OCI-LY3 (cell line): ENCODE measurements at regions not wholly inside any gene's neighbourhood (a gene's known extent, or its start where the extent isn't known, plus 50 kb on each side); places are given as distances from the start of the nearest gene placed in this dataset.

Source experiments
- H2AFZ ChIP-seq: fragments of 200-600, 300-600 bp; shearing (Covaris generic); 2 replicates; pipeline ENCODE4 v1.6.0; 2014; ENCODE audit warnings: antibody characterized with exemption, low read depth, low read length
- H3K27ac ChIP-seq: fragments of 200-600, 300-600 bp; sonication (generic); 2 replicates; pipeline ENCODE4 v1.5.1; 2014; ENCODE audit warnings: mild to moderate bottlenecking, low read length, moderate library complexity, mixed read lengths
- H3K27me3 ChIP-seq: fragments of 200-600, 300-600 bp; sonication (generic); 2 replicates; pipeline ENCODE4 v1.6.1; 2014; ENCODE audit warnings: low read depth, low read length, mixed read lengths
- H3K36me3 ChIP-seq: fragments of 200-600, 300-600 bp; sonication (generic); replicated peaks from 2 replicates; pipeline ENCODE3; 2014; ENCODE audit warnings: low read depth, low read length, mixed read lengths
- H3K4me1 ChIP-seq: fragments of 300-600, 200-600 bp; sonication (generic); 2 replicates; pipeline ENCODE4 v1.6.1; 2014; ENCODE audit warnings: low read length, mixed read lengths
- H3K4me2 ChIP-seq: fragments of 200-600, 300-600 bp; sonication (generic); 2 replicates; pipeline ENCODE4 v1.6.1; 2014; ENCODE audit warnings: low read length, mixed read lengths
- H3K4me3 ChIP-seq: fragments of 300-600, 200-600 bp; sonication (generic); 2 replicates; pipeline ENCODE4 v1.5.1; 2014; ENCODE audit warnings: antibody characterized with exemption, mild to moderate bottlenecking, low read length, moderate library complexity
- H3K79me2 ChIP-seq: fragments of 300-600, 200-600 bp; shearing (Covaris generic); 2 replicates; pipeline ENCODE4 v1.6.1; 2014; ENCODE audit warnings: mild to moderate bottlenecking, low read length, mixed read lengths
- H3K9ac ChIP-seq: fragments of 300-600, 200-600 bp; shearing (Covaris generic); 2 replicates; pipeline ENCODE4 v1.6.0; 2014; ENCODE audit warnings: mild to moderate bottlenecking, low read length, moderate library complexity
- H3K9me3 ChIP-seq: fragments of 200-600, 300-600 bp; shearing (Covaris generic); 2 replicates; pipeline ENCODE4 v1.6.1; 2014; ENCODE audit warnings: low read length, mixed read lengths; ENCODE audit not compliant: insufficient read depth
- H4K20me1 ChIP-seq: fragments of 200-600, 300-600 bp; sonication (generic); 2 replicates; pipeline ENCODE4 v1.6.1; 2016; ENCODE audit warnings: low read length, mixed read lengths; ENCODE audit not compliant: insufficient read depth
- EZH2phosphoT487 ChIP-seq: fragments of 200-600 bp; shearing (Covaris generic); IDR thresholded peaks from 2 replicates; pipeline ENCODE4 v1.6.1; 2018; ENCODE audit warnings: antibody characterized with exemption, mixed run types, low read depth
- TF ChIP-seq, protein P1 (sequence below): fragments of 200-600, 300-600 bp; sonication (generic); IDR thresholded peaks from 2 replicates; pipeline ENCODE4 v1.5.1; 2014; ENCODE audit warnings: antibody characterized with exemption, low read length, low read depth

DNA sequence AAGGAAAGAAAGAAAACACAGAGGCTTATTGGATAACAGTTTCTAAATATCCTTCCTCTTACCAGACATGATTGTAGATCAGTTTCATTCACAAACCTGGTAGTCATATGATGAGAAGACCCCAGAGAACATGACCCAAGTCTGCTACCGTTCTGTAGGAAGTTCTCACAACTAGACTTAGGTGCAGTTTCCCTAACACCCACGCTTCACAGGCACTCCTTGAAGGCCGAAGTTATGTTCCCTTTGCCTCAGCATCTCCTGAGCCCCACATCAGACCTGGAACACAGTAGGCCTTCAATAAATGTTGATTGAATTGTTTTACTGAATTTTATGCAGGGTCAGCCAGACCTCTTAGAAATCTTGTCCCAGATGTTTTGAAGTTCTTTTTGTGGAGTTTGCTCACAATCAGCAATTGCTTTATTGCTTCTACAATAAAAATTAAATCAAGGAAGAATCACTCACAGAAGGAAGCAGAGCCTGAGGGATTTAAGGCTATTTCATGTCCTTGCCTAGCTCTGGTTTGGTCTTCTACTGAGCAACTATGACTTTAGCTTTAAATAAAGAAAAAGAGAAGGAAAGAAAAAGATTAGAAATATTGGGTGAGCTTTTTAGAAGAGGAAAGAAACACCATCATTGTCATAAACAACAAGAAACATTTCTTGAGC is 138.6 kb upstream of the MDM1 start:
- Histone ChIP-seq H3K79me2 (no peaks in the 10 kb centered on the region), H3K4me1 (no peaks in the 10 kb centered on the region), H3K9ac (no peak overlapping the region), H3K36me3 (no peaks in the 10 kb centered on the region), H2AFZ (no peak overlapping the region), H3K9me3 (no peaks in the 10 kb centered on the region), H3K27me3 (no peaks in the 10 kb centered on the region; the same call in 1 of the 2 replicates), H4K20me1 (no peaks in the 10 kb centered on the region), H3K27ac (no peak overlapping the region), H3K4me3 (no peak overlapping the region), H3K4me2 (no peak overlapping the region)
- no peak for TF ChIP-seq EZH2phosphoT487
- TF ChIP-seq, protein P1, sequence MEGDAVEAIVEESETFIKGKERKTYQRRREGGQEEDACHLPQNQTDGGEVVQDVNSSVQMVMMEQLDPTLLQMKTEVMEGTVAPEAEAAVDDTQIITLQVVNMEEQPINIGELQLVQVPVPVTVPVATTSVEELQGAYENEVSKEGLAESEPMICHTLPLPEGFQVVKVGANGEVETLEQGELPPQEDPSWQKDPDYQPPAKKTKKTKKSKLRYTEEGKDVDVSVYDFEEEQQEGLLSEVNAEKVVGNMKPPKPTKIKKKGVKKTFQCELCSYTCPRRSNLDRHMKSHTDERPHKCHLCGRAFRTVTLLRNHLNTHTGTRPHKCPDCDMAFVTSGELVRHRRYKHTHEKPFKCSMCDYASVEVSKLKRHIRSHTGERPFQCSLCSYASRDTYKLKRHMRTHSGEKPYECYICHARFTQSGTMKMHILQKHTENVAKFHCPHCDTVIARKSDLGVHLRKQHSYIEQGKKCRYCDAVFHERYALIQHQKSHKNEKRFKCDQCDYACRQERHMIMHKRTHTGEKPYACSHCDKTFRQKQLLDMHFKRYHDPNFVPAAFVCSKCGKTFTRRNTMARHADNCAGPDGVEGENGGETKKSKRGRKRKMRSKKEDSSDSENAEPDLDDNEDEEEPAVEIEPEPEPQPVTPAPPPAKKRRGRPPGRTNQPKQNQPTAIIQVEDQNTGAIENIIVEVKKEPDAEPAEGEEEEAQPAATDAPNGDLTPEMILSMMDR = no peak

- H2AFZ ChIP-seq = no peak overlapping the region
- H3K79me2 ChIP-seq = no peaks in the 10 kb centered on the region
- no peak overlapping the region for H3K4me3 ChIP-seq
- TF ChIP-seq, protein P1 = no peak
- TF ChIP-seq EZH2phosphoT487 = no peak
- no peak overlapping the region for H3K27ac ChIP-seq
- H3K4me1 ChIP-seq = no peaks in the 10 kb centered on the region
- H3K27me3 ChIP-seq = no peaks in the 10 kb centered on the region
- H3K9ac ChIP-seq = no peak overlapping the region
- no peaks in the 10 kb centered on the region for H4K20me1 ChIP-seq
- no peaks in the 10 kb centered on the region for H3K9me3 ChIP-seq
- no peaks in the 10 kb centered on the region for H3K36me3 ChIP-seq
- no peak overlapping the region for H3K4me2 ChIP-seq
Observed at GRCh38 chr12:68474467-68475204, 136.1 kb upstream of the RAP1B start.

DNA sequence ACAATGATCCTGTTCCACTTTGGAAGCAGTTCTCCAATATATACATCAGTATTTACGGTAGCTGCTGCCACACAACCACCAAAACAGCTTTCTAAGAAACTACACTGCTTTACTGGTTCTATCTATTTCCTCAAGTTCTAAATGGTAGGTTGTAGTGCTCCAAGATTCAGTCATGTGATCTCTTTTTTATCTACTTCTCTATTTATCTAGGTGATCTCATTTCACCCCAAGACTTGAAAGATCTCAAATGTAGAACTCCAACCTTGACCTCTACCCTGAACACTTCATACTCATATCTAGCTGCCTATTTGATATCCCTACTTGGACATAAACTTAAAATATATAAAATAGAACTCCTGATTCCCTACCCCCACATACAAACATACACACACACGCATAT is 133.9 kb upstream of the RAP1B start:
- Histone ChIP-seq H3K79me2 (no peaks in the 10 kb centered on the region), H2AFZ (no peak overlapping the region), H3K9ac (no peak overlapping the region), H3K36me3 (no peaks in the 10 kb centered on the region), H3K27me3 (no peaks in the 10 kb centered on the region), H3K9me3 (no peaks in the 10 kb centered on the region), H3K27ac (no peak overlapping the region), H3K4me2 (no peak overlapping the region), H3K4me1 (no peaks in the 10 kb centered on the region), H4K20me1 (no peaks in the 10 kb centered on the region), H3K4me3 (no peak overlapping the region)
- no peak for TF ChIP-seq EZH2phosphoT487
- TF ChIP-seq, protein P1 = no peak

DNA sequence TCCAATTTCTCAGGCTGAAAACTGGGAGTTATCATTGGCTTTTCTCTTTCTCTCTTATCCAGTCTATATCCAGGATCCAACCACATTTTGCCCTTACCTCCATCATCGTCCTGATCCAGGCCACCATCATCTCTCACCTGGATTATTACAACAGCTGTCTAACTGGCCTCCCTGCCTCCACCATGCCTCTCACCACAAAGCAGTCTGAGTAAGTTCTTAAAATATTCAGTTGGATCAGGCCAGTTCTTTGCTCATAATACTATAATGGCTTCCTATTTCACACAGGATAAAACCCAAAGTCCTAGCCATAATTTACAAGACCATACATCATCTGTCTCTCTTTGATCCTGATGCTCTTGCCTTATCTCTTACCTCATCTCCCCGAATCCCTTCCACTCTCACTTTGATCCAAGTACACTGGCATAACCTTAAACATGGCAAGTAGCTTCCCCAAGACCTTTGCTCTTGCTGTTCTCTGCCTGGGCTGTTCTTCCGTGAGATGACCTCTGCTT is 133.4 kb upstream of the RAP1B start:
- Histone ChIP-seq H3K9ac (no peak overlapping the region), H3K4me1 (no peaks in the 10 kb centered on the region), H3K27me3 (no peaks in the 10 kb centered on the region), H3K79me2 (no peaks in the 10 kb centered on the region), H3K27ac (no peak overlapping the region), H3K36me3 (no peaks in the 10 kb centered on the region), H4K20me1 (no peaks in the 10 kb centered on the region), H2AFZ (no peak overlapping the region), H3K4me3 (no peak overlapping the region), H3K4me2 (no peak overlapping the region), H3K9me3 (no peaks in the 10 kb centered on the region)
- TF ChIP-seq EZH2phosphoT487 = no peak
